HEK293T (cell line): ENCODE measurements at regions not wholly inside any gene's neighbourhood (a gene's known extent, or its start where the extent isn't known, plus 50 kb on each side); places are given as distances from the start of the nearest gene placed in this dataset.
"Not testable (repeated sequence)": the region's sequence is repeated elsewhere in the genome, so short reads cannot be mapped to it uniquely, and the experiment has no call there.

Source experiments
- CTCF ChIA-PET: fragments of 350-600 bp; formaldehyde crosslinking; extraction: SDS; loops from one replicate; lab custom pipeline; 2021; ENCODE audit warnings: antibody characterized with exemption, inconsistent platforms; lab: Yijun Ruan, JAX
- POLR2A ChIA-PET: fragments of 350-600 bp; formaldehyde crosslinking; extraction: SDS; loops from one replicate; lab custom pipeline; 2020; ENCODE audit warnings: antibody characterized with exemption, inconsistent platforms; lab: Yijun Ruan, JAX
- DNase-seq: peaks from one replicate; pipeline ENCODE4 v3.0.0; 2012; ENCODE audit warnings: mixed read lengths; ENCODE audit errors: extremely low spot score

DNA sequence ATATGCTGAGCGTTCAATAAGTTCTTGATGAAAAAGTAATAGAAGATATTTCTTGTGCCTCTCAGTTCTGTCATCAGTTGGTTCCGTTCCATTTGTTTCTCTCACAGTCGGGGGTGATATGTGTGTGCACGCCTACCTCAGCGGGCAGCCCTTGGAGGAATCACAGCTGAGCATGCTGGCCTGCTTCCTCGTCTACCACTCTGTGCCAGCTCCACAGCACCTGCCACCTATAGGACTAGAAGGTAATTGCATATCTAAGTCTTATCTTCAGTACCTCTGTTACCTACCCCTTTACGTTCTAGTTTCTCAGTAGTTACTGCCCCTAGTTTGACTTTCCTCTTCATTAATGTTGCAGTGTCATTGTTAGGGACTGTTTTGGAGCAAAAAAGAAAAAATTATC, 171.7 kb upstream of the PLGLB1 start:
- CTCF ChIA-PET, DNase-seq, POLR2A ChIA-PET: not testable (repeated sequence)

GRCh38 chr2:87194254-87194999, 172.8 kb upstream of the PLGLB1 start:
- CTCF ChIA-PET, POLR2A ChIA-PET, DNase-seq: not testable (repeated sequence)

GRCh38 chr2:87196720-87197388, 175.2 kb upstream of the PLGLB1 start:
- POLR2A ChIA-PET, DNase-seq, CTCF ChIA-PET: not testable (repeated sequence)

DNA sequence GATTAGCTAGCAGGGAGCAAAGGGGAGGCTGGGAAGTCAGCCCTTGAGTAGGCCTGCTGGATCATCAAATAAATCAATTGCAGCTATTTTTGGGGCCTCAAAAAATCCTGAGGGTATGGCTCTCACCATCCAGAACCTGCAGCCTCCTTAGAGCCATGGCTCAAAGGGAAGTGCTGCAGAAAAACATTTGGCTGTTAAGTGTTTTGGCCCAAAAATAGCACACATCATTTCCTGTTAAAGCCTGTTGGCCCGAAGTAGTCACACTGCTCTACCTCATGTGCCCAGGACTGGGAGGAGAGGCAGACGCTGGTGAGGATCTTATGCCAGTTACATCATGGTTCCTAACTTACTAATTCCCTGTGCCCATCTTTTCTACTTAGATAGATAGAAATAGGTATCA, 176.8 kb upstream of the PLGLB1 start:
- DNase-seq, POLR2A ChIA-PET, CTCF ChIA-PET: not testable (repeated sequence)

DNA sequence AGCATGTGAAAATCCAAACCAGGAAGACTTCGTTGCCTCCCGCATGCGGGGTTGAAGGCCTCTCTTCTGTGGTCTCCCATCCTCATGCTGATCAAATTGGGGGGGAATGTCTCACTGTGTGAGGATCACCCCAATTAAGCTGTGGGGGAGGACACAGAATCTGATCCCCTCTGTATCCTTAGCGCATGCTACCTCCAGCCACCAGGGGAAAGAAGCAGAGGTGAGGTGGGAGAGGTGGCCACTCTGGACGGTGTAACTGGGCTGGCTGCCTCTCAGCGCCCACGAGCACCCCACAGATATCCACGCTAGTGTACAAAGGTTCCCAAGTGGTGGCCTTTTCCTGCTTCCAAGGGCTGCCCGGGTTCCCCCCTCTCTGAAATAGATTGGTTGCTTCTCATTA, 177.6 kb upstream of the PLGLB1 start:
- POLR2A ChIA-PET, CTCF ChIA-PET: not testable (repeated sequence)

GRCh38 chr2:87204569-87205147, 183.0 kb upstream of the PLGLB1 start:
- CTCF ChIA-PET, POLR2A ChIA-PET, DNase-seq: not testable (repeated sequence)

More for the DNA sequence above, 177.6 kb upstream of the PLGLB1 start:
- DNase-seq: not testable (repeated sequence)

GRCh38 chr2:87212938-87213337, 191.3 kb upstream of the PLGLB1 start:
- CTCF ChIA-PET, DNase-seq, POLR2A ChIA-PET: not testable (repeated sequence)

DNA sequence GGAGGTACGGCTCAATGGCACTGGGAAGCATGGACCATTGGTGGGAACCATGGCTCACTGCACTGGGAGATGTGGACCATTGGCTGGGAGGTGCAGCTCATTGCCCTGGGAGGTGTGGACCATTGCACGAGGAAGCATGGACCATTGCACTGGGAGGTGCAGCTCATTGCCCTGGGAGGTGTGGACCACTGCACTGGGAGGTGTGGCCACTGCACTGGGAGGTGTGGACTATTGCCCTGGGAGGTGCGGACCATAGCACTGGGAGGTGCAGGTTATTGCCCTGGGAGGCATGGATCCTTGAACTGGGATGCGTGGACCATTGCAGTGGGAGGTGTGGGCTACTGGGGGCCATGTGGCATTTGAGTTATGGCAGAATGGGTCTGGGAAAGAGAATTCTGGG, 195.4 kb upstream of the PLGLB1 start:
- POLR2A ChIA-PET, DNase-seq, CTCF ChIA-PET: not testable (repeated sequence)

GRCh38 chr2:87217741-87218410, 196.2 kb upstream of the PLGLB1 start:
- DNase-seq, POLR2A ChIA-PET, CTCF ChIA-PET: not testable (repeated sequence)

- DNase-seq, CTCF ChIA-PET, POLR2A ChIA-PET: not testable (repeated sequence)
Measured at GRCh38 chr2:87220651-87221050, 199.0 kb upstream of the PLGLB1 start.

- DNase-seq, POLR2A ChIA-PET, CTCF ChIA-PET: not testable (repeated sequence)
Measured at GRCh38 chr2:87222131-87222530, 200.5 kb upstream of the PLGLB1 start.

DNA sequence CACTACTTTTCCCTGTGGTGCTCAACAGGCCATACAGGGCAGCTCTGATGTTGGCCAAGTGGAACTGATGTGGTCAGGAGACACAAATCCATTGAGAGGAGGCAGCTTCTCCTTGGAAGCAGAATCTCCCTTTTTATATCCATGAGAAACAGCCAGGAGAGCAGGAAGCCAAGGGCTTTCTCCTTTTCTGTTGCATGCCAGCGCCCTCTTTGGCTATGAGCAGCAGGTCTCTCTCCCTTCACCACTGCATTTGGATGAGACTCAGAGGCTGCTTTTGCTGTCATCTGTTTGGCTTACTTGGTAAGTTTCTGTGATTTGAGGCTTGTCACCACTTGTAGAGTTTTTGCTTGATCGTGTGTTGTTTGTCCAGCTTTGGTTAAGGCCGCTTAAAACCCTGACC, 202.2 kb upstream of the PLGLB1 start:
- POLR2A ChIA-PET, CTCF ChIA-PET, DNase-seq: not testable (repeated sequence)

GRCh38 chr2:87229091-87229689, 207.5 kb upstream of the PLGLB1 start:
- CTCF ChIA-PET, POLR2A ChIA-PET, DNase-seq: not testable (repeated sequence)

GRCh38 chr2:87229964-87230363, 208.3 kb upstream of the PLGLB1 start:
- DNase-seq, POLR2A ChIA-PET, CTCF ChIA-PET: not testable (repeated sequence)

- POLR2A ChIA-PET, DNase-seq, CTCF ChIA-PET: not testable (repeated sequence)
Measured at GRCh38 chr2:87235333-87235981, 213.8 kb upstream of the PLGLB1 start.

DNA sequence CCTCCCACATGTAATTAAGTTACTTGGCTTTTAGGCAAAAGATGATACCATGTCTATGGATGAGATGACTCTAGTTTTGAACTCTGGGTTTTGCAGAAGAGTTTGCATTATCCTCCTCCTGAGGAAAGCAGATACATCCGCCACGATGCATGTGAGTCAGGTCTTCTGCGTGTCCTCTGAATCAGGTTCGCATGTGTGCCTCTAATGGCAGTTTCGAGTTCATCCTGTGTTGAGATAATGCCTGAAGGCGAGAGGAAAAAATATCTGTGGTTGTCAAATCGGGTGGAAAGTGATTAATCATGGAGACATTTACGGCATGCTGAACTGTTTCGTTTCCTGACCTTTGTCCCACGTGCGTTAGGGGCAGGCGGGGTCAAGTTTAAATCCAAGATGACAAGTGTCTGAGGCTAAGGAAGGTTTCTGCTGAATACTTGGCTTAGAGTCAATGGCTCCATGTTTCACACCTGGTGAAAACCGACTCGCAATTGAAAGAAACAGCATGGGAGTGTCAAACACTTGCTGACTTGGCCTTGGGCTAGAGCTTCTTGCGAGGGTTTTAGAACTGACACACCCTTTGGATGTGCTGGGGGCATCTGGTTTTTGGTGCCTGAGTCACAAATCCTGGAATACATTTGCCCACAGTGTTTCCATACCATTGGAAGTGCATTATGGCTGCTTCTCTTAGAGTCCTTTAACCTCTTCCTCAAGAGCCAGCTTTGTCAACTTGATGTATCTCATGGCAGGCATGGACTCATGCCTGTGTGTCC, 216.1 kb upstream of the PLGLB1 start:
- POLR2A ChIA-PET, DNase-seq, CTCF ChIA-PET: not testable (repeated sequence)

DNA sequence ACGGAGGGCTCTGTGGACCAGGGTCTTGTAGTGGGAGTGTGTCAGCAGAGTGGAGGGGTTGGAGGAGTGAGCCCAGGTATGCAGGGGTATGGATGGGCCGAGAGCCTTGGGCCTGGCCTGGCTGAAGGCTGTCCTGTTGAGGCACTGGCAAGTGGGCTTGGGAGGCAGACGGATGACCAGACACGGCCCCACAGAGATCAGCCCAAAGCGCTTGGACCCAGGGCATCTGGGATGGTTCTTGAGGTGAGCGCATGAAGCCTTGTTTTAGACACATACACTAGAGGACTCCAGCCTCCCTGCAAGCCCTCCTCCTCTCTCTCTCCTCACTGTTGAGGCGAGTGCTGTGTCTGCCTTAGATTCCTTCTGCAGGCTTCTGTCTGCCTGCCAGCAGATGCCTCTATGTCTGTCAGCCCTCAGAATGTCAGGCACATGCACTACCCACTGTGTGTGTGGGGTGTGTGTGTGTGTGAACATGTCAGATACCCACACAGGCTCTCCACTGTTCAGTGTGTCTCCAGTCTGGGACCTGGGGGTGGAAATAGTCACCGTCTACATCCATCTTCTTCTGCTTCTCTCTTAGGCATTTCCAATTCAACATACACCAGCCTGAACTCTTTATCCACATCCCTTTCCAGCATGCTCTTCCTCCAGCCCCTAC, 218.0 kb upstream of the PLGLB1 start:
- CTCF ChIA-PET, POLR2A ChIA-PET, DNase-seq: not testable (repeated sequence)
